K562 (cell line): ENCODE measurements at regions not wholly inside any gene's neighbourhood (a gene's known extent, or its start where the extent isn't known, plus 50 kb on each side); places are given as distances from the start of the nearest gene placed in this dataset.

Experiments used
- ATAC-seq: fragments of 200-7000 bp; cut with Tn5 transposase; 3 replicates; pipeline ENCODE4 v1.9.1; 2020; ENCODE audit warnings: moderate library complexity
- BruUV-seq: library from RNA; stranded (reverse); fragments of 400-500 nt; replicated peaks from 2 replicates; lab custom pipeline; 2021; lab: Mats Ljungman, UMichigan
- CTCF ChIA-PET: fragments of 300-600 bp; formaldehyde crosslinking; extraction: SDS; loops from one replicate; lab custom pipeline; 2021; ENCODE audit warnings: low intra/inter-chr PET ratio; lab: Yijun Ruan, JAX
- POLR2A ChIA-PET: fragments of 300-600, 350-650 bp; sonication (Branson Sonifier 250); formaldehyde crosslinking; extraction: SDS; loops from one replicate; lab custom pipeline; 2021; ENCODE audit warnings: antibody characterized with exemption, inconsistent platforms; lab: Yijun Ruan, JAX
- DNase-seq, 4 experiments: peaks; one replicate each; pipeline versions ENCODE4 v3.0.0 to v3.0.0-alpha.2; 2011 to 2018; ENCODE audit warnings: low spot score in 3 of 4, mixed read lengths in 3 of 4; ENCODE audit errors: extremely low read depth in 1 of 4
- FAIRE-seq: peaks from 2 replicates; lab custom pipeline; 2011; peaks lifted over from hg19 to GRCh38; lab: Jason Lieb, UNC
- H2AFZ ChIP-seq: 2 replicates; pipeline ENCODE4 v1.6.0; 2011; ENCODE audit warnings: low read depth, low read length, control low read depth, inconsistent platforms
- H3K27ac ChIP-seq: fragments of 200-600 bp; 3 replicates; pipeline ENCODE4 v1.8.0; 2011; ENCODE audit warnings: low read depth, mild to moderate bottlenecking, control low read depth, inconsistent platforms, low read length, moderate library complexity, mixed read lengths; ENCODE audit errors: extremely low read depth
- H3K27me3 ChIP-seq, 2 experiments: fragments of 300-600 bp in 1 of 2; 2 replicates in 1 of 2; 3 replicates in 1 of 2; pipeline versions ENCODE4 v1.6.0 to v1.8.0; 2011; ENCODE audit warnings: inconsistent platforms in 2 of 2, low read length in 2 of 2, mild to moderate bottlenecking in 1 of 2, mixed read lengths in 1 of 2, moderate library complexity in 1 of 2; ENCODE audit not compliant: control insufficient read depth in 2 of 2, insufficient read depth in 2 of 2
- H3K36me3 ChIP-seq: fragments of 300-600 bp; 3 replicates; pipeline ENCODE4 v1.8.0; 2011; ENCODE audit warnings: mild to moderate bottlenecking, low read length, inconsistent platforms; ENCODE audit not compliant: control insufficient read depth, insufficient read depth
- H3K4me1 ChIP-seq, 2 experiments: fragments of 200-600 bp in 1 of 2; replicated peaks in 1 of 2; 2 replicates in 1 of 2; 3 replicates in 1 of 2; pipeline versions ENCODE4 v1.5.1 to v1.8.0; 2011; ENCODE audit warnings: inconsistent platforms in 2 of 2, low read length in 2 of 2, mild to moderate bottlenecking in 1 of 2, mixed read lengths in 1 of 2, moderate library complexity in 1 of 2; ENCODE audit not compliant: control insufficient read depth in 2 of 2, insufficient read depth in 2 of 2
- H3K4me2 ChIP-seq: 2 replicates; pipeline ENCODE4 v1.6.1; 2011; ENCODE audit warnings: low read length, control low read depth, inconsistent platforms, mixed read lengths; ENCODE audit not compliant: insufficient read depth
- H3K4me3 ChIP-seq: fragments of 200-600 bp; sonication (generic), shearing (Covaris generic); 2 replicates; pipeline ENCODE4 v1.5.1; 2016; ENCODE audit warnings: control low read depth, inconsistent platforms
- H3K79me2 ChIP-seq: fragments of 200-600 bp; 3 replicates; pipeline ENCODE4 v1.8.0; 2011; ENCODE audit warnings: low read length, inconsistent platforms; ENCODE audit not compliant: control insufficient read depth, insufficient read depth
- H3K9ac ChIP-seq, 2 experiments: 2 replicates each; pipeline versions ENCODE4 v1.6.0 to v1.6.1; 2011; ENCODE audit warnings: low read depth in 2 of 2, low read length in 2 of 2, control low read depth in 1 of 2, inconsistent platforms in 1 of 2, mild to moderate bottlenecking in 1 of 2, mixed read lengths in 1 of 2; ENCODE audit not compliant: insufficient read depth in 1 of 2
- H3K9me1 ChIP-seq: one replicate; pipeline ENCODE4 v1.6.0; 2011; ENCODE audit warnings: inconsistent platforms, mild to moderate bottlenecking, low read length, moderate library complexity; ENCODE audit not compliant: control insufficient read depth, insufficient read depth
- H3K9me3 ChIP-seq: replicated peaks from 2 replicates; pipeline ENCODE4 v1.5.1; 2011; ENCODE audit warnings: low read depth, low read length, inconsistent platforms; ENCODE audit not compliant: control insufficient read depth, insufficient read depth
- H4K20me1 ChIP-seq: replicated peaks from 2 replicates; pipeline ENCODE4 v1.6.1; 2011; ENCODE audit warnings: low read length, inconsistent platforms, mixed read lengths; ENCODE audit not compliant: control insufficient read depth, insufficient read depth
- DPF2 ChIP-seq: fragments of 450-650 bp; IDR thresholded peaks from 2 replicates; pipeline ENCODE4 v1.6.1; 2016
- KLF16 ChIP-seq: IDR thresholded peaks from 2 replicates; pipeline ENCODE4 v1.6.1; 2016; ENCODE audit warnings: antibody characterized with exemption
- SUPT5H ChIP-seq: fragments of 450-650 bp; IDR thresholded peaks from 2 replicates; pipeline ENCODE4 v1.6.1; 2016
- ZNF146 ChIP-seq: IDR thresholded peaks from one replicate; pipeline ENCODE4 v1.6.1; 2018; ENCODE audit warnings: missing compliant biosample characterization; ENCODE audit not compliant: unreplicated experiment
- ZNF174 ChIP-seq: fragments of 250-450 bp; sonication (Bioruptor Pico); IDR thresholded peaks from 2 replicates; pipeline ENCODE4 v1.4.0; 2020; ENCODE audit warnings: mild to moderate bottlenecking
- ZNF324 ChIP-seq: fragments of 250-450 bp; sonication (Bioruptor Pico); IDR thresholded peaks from 2 replicates; pipeline ENCODE4 v1.4.0; 2020; ENCODE audit warnings: mild to moderate bottlenecking
- ZNF436 ChIP-seq: fragments of 250-450, 450-650 bp; sonication (Bioruptor Pico); formaldehyde crosslinking; IDR thresholded peaks from 2 replicates; pipeline ENCODE4 v1.7.0; 2020; ENCODE audit warnings: mild to moderate bottlenecking
- ZNF583 ChIP-seq: fragments of 250-450 bp; sonication (Bioruptor Pico); IDR thresholded peaks from 2 replicates; pipeline ENCODE4 v1.4.0; 2020
- WGBS: fragments of 100-300 bp; shearing (Covaris generic); methylation state at CpG from one replicate; pipeline ENCODE4 v1.1.6; 2016; ENCODE audit warnings: low coverage, mixed read lengths; ENCODE audit not compliant: insufficient coverage; ENCODE audit errors: missing lambda C conversion rate; 5-methylcytosine and 5-hydroxymethylcytosine counted together
- in situ Hi-C: fragments of 300-500 bp; cut with MboI; formaldehyde crosslinking; loops from 4 replicates; pipeline ENCODE4 v1.15.0; 2018; ENCODE audit warnings: inconsistent platforms, mixed read lengths
- intact Hi-C: fragments of 100-400 bp; cut with micrococcal nuclease; formaldehyde crosslinking; loops from 2 replicates; pipeline ENCODE4 v1.14.2; 2022

DNA sequence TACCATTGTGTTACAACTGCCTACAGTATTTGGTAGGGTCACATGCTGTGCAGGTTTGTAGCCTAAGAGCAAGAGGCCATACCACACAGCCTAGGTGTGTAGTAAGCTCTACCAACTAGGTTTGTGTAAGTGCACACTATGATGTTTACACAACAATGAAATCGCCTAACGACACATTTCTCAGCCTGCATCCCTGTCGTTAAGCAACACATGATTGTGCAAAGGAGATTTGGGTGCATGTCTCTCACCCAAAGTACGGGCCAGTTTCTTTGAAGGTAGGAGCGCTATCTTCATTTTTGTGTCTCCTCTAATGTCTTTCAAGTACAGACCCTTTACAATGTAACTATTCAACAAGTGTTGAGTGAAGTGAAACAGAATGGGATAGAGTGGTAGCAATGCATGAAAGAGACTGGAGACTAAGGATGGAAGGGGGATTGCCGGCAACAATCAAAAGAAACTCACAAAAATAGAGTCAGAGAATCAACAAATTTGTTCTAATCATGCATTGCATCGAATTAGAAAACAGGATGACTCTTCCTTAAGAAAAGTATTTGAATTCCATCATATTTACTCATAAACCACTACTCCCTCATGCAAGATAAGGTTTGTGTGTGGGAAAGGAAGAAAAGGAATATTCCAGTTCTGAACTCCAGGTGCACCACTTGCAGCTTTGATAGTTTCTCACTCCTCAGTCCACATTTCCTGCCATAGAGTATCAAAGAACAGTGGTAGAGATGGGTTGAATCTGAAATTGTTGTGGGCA lies 60.2 kb upstream of the TNFRSF19 start:
- H3K9me1 ChIP-seq = no peaks in the 10 kb centered on the region
- intact Hi-C loops = no loop called here
- no peaks in the 10 kb centered on the region for H3K36me3 ChIP-seq
- ATAC-seq = no peak
- ChIA-PET CTCF (no interaction called here), POLR2A (no interaction called here)
- FAIRE-seq = no peak
- H3K27me3 ChIP-seq = peaks cover 0 to 8% of the 10 kb centered on the region in 2 experiments; a peak in 1 of 5 replicates
- DNase-seq = no peak
- H3K4me2 ChIP-seq = no peak overlapping the region
- no peaks in the 10 kb centered on the region for H4K20me1 ChIP-seq
- TF ChIP-seq KLF16 (no peak), ZNF583 (no peak), ZNF174 (CRISPR knock-in tag) (no peak)
- H3K27ac ChIP-seq = no peak overlapping the region
- H2AFZ ChIP-seq = no peak overlapping the region
- no peak overlapping the region for H3K4me3 ChIP-seq
- 1% methylated on average over 7 of the region's 7 CpGs for WGBS
- no peaks in the 10 kb centered on the region for H3K4me1 ChIP-seq
- in situ Hi-C loops = no loop called here
- H3K9ac ChIP-seq = no peak overlapping the region
- no peaks in the 10 kb centered on the region for H3K9me3 ChIP-seq
- BruUV-seq = no TSS peak
- no peaks in the 10 kb centered on the region for H3K79me2 ChIP-seq

- H3K27me3 ChIP-seq = peaks cover 0 to 8% of the 10 kb centered on the region in 2 experiments; a peak in 1 of 5 replicates
- no peak overlapping the region for H3K4me2 ChIP-seq
- no peaks in the 10 kb centered on the region for H3K4me1 ChIP-seq
- ChIA-PET POLR2A (no interaction called here), CTCF (no interaction called here)
- TF ChIP-seq ZNF146 = no peak
- no peak for TF ChIP-seq KLF16
- TF ChIP-seq DPF2 = no peak
- no peak for TF ChIP-seq ZNF436 (CRISPR knock-in tag)
- TF ChIP-seq SUPT5H = no peak
- TF ChIP-seq ZNF324 = no peak
- no peak overlapping the region for H3K27ac ChIP-seq
- no peaks in the 10 kb centered on the region for H3K9me1 ChIP-seq
- in situ Hi-C loops = no loop called here
- no peak overlapping the region for H3K4me3 ChIP-seq
- ATAC-seq (no peak), FAIRE-seq (no peak), DNase-seq (no peak)
- intact Hi-C loops = no loop called here
- no peaks in the 10 kb centered on the region for H3K36me3 ChIP-seq
- no TSS peak for BruUV-seq
- no peaks in the 10 kb centered on the region for H4K20me1 ChIP-seq
- H3K79me2 ChIP-seq = no peaks in the 10 kb centered on the region
- 0% methylated on average over 1 of the region's 1 CpG for WGBS
- H2AFZ ChIP-seq = no peak overlapping the region
- no peaks in the 10 kb centered on the region for H3K9me3 ChIP-seq
- no peak overlapping the region for H3K9ac ChIP-seq
Observed at GRCh38 chr13:23510544-23510916, 59.7 kb upstream of the TNFRSF19 start.
